HG03108 (cell line): ENCODE measurements at regions not wholly inside any gene's neighbourhood (a gene's known extent, or its start where the extent isn't known, plus 50 kb on each side); places are given as distances from the start of the nearest gene placed in this dataset.

ENCODE experiments used
- ATAC-seq: cut with Tn5 transposase; IDR thresholded peaks from one replicate; pipeline ENCODE4 v1.9.1; 2021; ENCODE audit warnings: moderate library complexity; ENCODE audit not compliant: unreplicated experiment

GRCh38 chr9:32326146-32326545 is 58.3 kb upstream of the ACO1 start:
- ATAC-seq = no peak

DNA sequence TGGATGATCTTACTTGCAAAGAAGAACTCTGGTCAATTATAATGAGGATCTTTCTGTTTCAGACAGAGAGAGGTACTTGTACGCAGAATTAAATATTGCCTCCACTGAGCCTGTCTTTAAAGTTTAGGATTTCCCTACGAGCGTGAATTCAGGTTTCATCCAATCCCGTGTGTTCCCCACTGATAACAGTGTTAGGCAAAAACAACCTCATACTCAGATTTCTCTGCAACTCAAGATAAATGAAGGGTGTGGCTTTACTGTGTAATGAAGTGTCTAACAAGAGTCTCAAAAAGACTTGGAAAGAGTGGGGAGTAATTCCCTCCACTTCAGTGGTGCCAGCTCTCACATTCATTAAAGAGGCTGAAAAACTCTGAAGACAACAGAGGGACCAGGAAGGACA is 53.2 kb upstream of the ACO1 start:
- no peak for ATAC-seq

DNA sequence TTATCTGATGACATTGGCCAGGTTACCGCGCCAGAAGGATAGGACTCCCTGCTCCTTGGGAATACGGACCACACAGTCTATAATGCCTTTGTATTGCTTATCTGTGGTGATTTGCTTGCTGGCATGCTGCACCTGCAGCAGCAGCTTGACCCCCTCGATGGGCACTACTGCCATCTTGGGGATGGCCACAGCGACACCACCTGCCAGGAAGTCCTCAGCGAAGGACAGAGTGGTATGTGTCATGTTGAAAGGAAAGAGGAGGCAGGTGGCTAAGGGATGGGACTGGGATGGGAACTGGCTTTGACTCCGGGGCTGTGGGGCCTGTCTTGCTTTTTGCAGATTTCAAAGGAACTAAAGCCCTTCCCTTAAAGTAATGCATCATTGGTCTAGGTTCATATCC is 50.3 kb upstream of the ACO1 start:
- no peak for ATAC-seq
